H1 (cell line): ENCODE measurements at regions not wholly inside any gene's neighbourhood (a gene's known extent, or its start where the extent isn't known, plus 50 kb on each side); places are given as distances from the start of the nearest gene placed in this dataset.

Experiments
- CTCF ChIA-PET: fragments of 300-600 bp; sonication (Branson Sonifier 250); formaldehyde crosslinking; loops from one replicate; lab custom pipeline; 2021; ENCODE audit not compliant: partially characterized antibody; lab: Charles Lee
- POLR2A ChIA-PET: fragments of 300-600 bp; sonication (Branson Sonifier 250); formaldehyde crosslinking; loops from one replicate; lab custom pipeline; 2021; ENCODE audit warnings: inconsistent platforms; ENCODE audit not compliant: partially characterized antibody; lab: Charles Lee
- DNase-seq, 2 experiments: peaks; one replicate each; pipeline versions ENCODE4 v3.0.0 to v3.0.0-alpha.2; 2010 to 2022; ENCODE audit warnings: low spot score in 2 of 2, low read depth in 1 of 2, mixed read lengths in 1 of 2
- FAIRE-seq: peaks from 2 replicates; lab custom pipeline; 2011; peaks lifted over from hg19 to GRCh38; lab: Jason Lieb, UNC
- H2AFZ ChIP-seq: 2 replicates; pipeline ENCODE4 v1.8.1; 2012; ENCODE audit warnings: low read length, inconsistent platforms
- H2AK5ac ChIP-seq: 2 replicates; pipeline ENCODE4 v1.6.1; 2013; ENCODE audit warnings: low read depth, low read length
- H2BK120ac ChIP-seq: replicated peaks from 2 replicates; pipeline ENCODE3; 2013; ENCODE audit warnings: low read depth, low read length, inconsistent platforms
- H2BK12ac ChIP-seq: 2 replicates; pipeline ENCODE4 v1.6.1; 2013; ENCODE audit warnings: low read depth, low read length
- H2BK15ac ChIP-seq: 2 replicates; pipeline ENCODE4 v1.6.1; 2013; ENCODE audit warnings: low read length
- H2BK20ac ChIP-seq: 2 replicates; pipeline ENCODE4 v1.6.1; 2013; ENCODE audit warnings: low read length
- H2BK5ac ChIP-seq: 2 replicates; pipeline ENCODE4 v1.6.1; 2013; ENCODE audit warnings: low read depth, low read length
- H3K14ac ChIP-seq: 2 replicates; pipeline ENCODE4 v1.6.1; 2013; ENCODE audit warnings: inconsistent platforms; ENCODE audit not compliant: insufficient read length
- H3K18ac ChIP-seq: 2 replicates; pipeline ENCODE4 v1.6.1; 2013; ENCODE audit warnings: low read length; ENCODE audit errors: extremely low read depth
- H3K23ac ChIP-seq: 2 replicates; pipeline ENCODE4 v1.6.1; 2013; ENCODE audit warnings: inconsistent platforms; ENCODE audit not compliant: insufficient read length
- H3K23me2 ChIP-seq: 2 replicates; pipeline ENCODE4 v1.6.1; 2013; ENCODE audit warnings: low read depth, low read length
- H3K27ac ChIP-seq: 2 replicates; pipeline ENCODE4 v1.6.1; 2011; ENCODE audit warnings: low read depth, low read length, inconsistent platforms
- H3K27me3 ChIP-seq, 4 experiments: replicated peaks in 1 of 4; 1 replicate in 1 of 4; 2 replicates in 3 of 4; pipeline versions ENCODE4 v1.6.1 to v1.8.1; 2011 to 2013; ENCODE audit warnings: low read length in 3 of 4, mild to moderate bottlenecking in 3 of 4, inconsistent platforms in 2 of 4, mixed read lengths in 2 of 4, moderate library complexity in 1 of 4; ENCODE audit not compliant: control insufficient read depth in 3 of 4, insufficient read depth in 3 of 4; ENCODE audit errors: extremely low read depth in 1 of 4
- H3K36me3 ChIP-seq, 4 experiments: 2 replicates each; pipeline versions ENCODE4 v1.6.1 to v1.8.1; 2011 to 2013; ENCODE audit warnings: mild to moderate bottlenecking in 4 of 4, low read length in 3 of 4, moderate library complexity in 2 of 4, control low read depth in 1 of 4, inconsistent platforms in 1 of 4; ENCODE audit not compliant: insufficient read depth in 4 of 4, control insufficient read depth in 2 of 4
- H3K4ac ChIP-seq: replicated peaks from 2 replicates; pipeline ENCODE3; 2013; ENCODE audit warnings: low read length, low read depth, mixed read lengths, inconsistent platforms; ENCODE audit not compliant: insufficient read length
- H3K4me1 ChIP-seq, 4 experiments: replicated peaks in 1 of 4; 1 replicate in 1 of 4; 2 replicates in 3 of 4; pipeline versions ENCODE4 v1.6.1 to v1.8.1; 2011 to 2013; ENCODE audit warnings: low read length in 3 of 4, inconsistent platforms in 2 of 4, mixed read lengths in 1 of 4; ENCODE audit not compliant: insufficient read depth in 4 of 4, control insufficient read depth in 3 of 4
- H3K4me2 ChIP-seq, 2 experiments: 2 replicates each; pipeline versions ENCODE4 v1.6.1 to v1.8.1; 2011 to 2013; ENCODE audit warnings: low read depth in 2 of 2, low read length in 2 of 2, control low read depth in 1 of 2, inconsistent platforms in 1 of 2, mild to moderate bottlenecking in 1 of 2; ENCODE audit not compliant: insufficient read depth in 1 of 2
- H3K4me3 ChIP-seq, 4 experiments: fragments of 200-600, 300-600 bp in 1 of 4; sonication (generic), shearing (Covaris generic), sonication (Bioruptor Twin) in 1 of 4; 2 replicates each; pipeline versions ENCODE4 v1.5.1 to v1.8.1; 2011 to 2016; ENCODE audit warnings: low read length in 4 of 4, low read depth in 3 of 4, control low read depth in 2 of 4, inconsistent platforms in 2 of 4, mild to moderate bottlenecking in 2 of 4, mixed read lengths in 1 of 4, moderate library complexity in 1 of 4; ENCODE audit not compliant: insufficient read depth in 2 of 4; ENCODE audit errors: extremely low read depth in 1 of 4
- H3K56ac ChIP-seq: replicated peaks from 2 replicates; pipeline ENCODE3; 2013; ENCODE audit warnings: low read depth, mild to moderate bottlenecking, mixed read lengths, low read length, inconsistent platforms; ENCODE audit not compliant: insufficient read length
- H3K79me1 ChIP-seq: 2 replicates; pipeline ENCODE4 v1.6.1; 2013; ENCODE audit warnings: low read depth, low read length, control low read depth
- H3K79me2 ChIP-seq, 2 experiments: 2 replicates each; pipeline versions ENCODE4 v1.6.1 to v1.8.1; 2012 to 2013; ENCODE audit warnings: low read length in 2 of 2, mild to moderate bottlenecking in 2 of 2, inconsistent platforms in 1 of 2; ENCODE audit not compliant: insufficient read depth in 2 of 2, control insufficient read depth in 1 of 2
- H3K9ac ChIP-seq, 4 experiments: replicated peaks in 1 of 4; 1 replicate in 1 of 4; 2 replicates in 3 of 4; pipeline versions ENCODE4 v1.6.1 to v1.8.1; 2011 to 2013; ENCODE audit warnings: low read depth in 3 of 4, low read length in 3 of 4, control low read depth in 2 of 4, mild to moderate bottlenecking in 2 of 4, moderate library complexity in 2 of 4, inconsistent platforms in 1 of 4; ENCODE audit errors: extremely low read depth in 1 of 4
- H3K9me3 ChIP-seq, 2 experiments: 2 replicates each; pipeline versions ENCODE4 v1.6.1 to v1.8.1; 2012 to 2013; ENCODE audit warnings: mild to moderate bottlenecking in 2 of 2, moderate library complexity in 2 of 2, control low read depth in 1 of 2, inconsistent platforms in 1 of 2, low read depth in 1 of 2, low read length in 1 of 2, mixed read lengths in 1 of 2; ENCODE audit not compliant: insufficient read depth in 2 of 2
- H4K20me1 ChIP-seq, 2 experiments: replicated peaks in 1 of 2; 2 replicates each; pipeline versions ENCODE3 to v1.8.1; 2011 to 2013; ENCODE audit warnings: inconsistent platforms in 2 of 2, low read length in 2 of 2, mild to moderate bottlenecking in 1 of 2; ENCODE audit not compliant: insufficient read depth in 2 of 2, control insufficient read depth in 1 of 2
- H4K5ac ChIP-seq: 2 replicates; pipeline ENCODE4 v1.6.1; 2013; ENCODE audit warnings: low read length, low read depth, mixed read lengths, inconsistent platforms; ENCODE audit not compliant: insufficient read length
- H4K8ac ChIP-seq: 2 replicates; pipeline ENCODE4 v1.8.0; 2013; ENCODE audit warnings: mild to moderate bottlenecking, moderate library complexity, low read length, inconsistent platforms; ENCODE audit not compliant: insufficient read depth; ENCODE audit errors: extremely low read depth
- H4K91ac ChIP-seq: replicated peaks from 2 replicates; pipeline ENCODE3; 2013; ENCODE audit warnings: low read length, mixed read lengths, inconsistent platforms; ENCODE audit not compliant: insufficient read length
- ATF2 ChIP-seq: IDR thresholded peaks from 2 replicates; pipeline ENCODE4 v1.6.1; 2012; ENCODE audit warnings: low read length, inconsistent platforms
- BCL11A ChIP-seq, 2 experiments: IDR thresholded peaks; one replicate each; pipeline ENCODE4 v1.6.1; 2011; ENCODE audit warnings: low read depth in 2 of 2, low read length in 2 of 2, mild to moderate bottlenecking in 2 of 2
- BRCA1 ChIP-seq: IDR thresholded peaks from 2 replicates; pipeline ENCODE4 v1.6.1; 2012; ENCODE audit warnings: low read depth, low read length, improper control_type of control experiment
- CHD1 ChIP-seq: IDR thresholded peaks from 2 replicates; pipeline ENCODE4 v1.6.1; 2012; ENCODE audit warnings: low read depth, low read length, improper control_type of control experiment
- JUND ChIP-seq: IDR thresholded peaks from 2 replicates; pipeline ENCODE4 v1.6.1; 2011; ENCODE audit warnings: mild to moderate bottlenecking, improper control_type of control experiment, low read length
- KDM1A ChIP-seq: fragments of 200-600, 300-600 bp; sonication (generic); IDR thresholded peaks from 2 replicates; pipeline ENCODE4 v1.7.1; 2016; ENCODE audit warnings: mild to moderate bottlenecking, low read length, borderline replicate concordance
- KDM4A ChIP-seq: IDR thresholded peaks from one replicate; pipeline ENCODE4 v1.7.1; 2012; ENCODE audit warnings: low read depth, mild to moderate bottlenecking, moderate library complexity, low read length, inconsistent platforms; ENCODE audit not compliant: severe bottlenecking
- KDM5A ChIP-seq: fragments of 200-600 bp; IDR thresholded peaks from 2 replicates; pipeline ENCODE4 v1.7.1; 2012; ENCODE audit warnings: mild to moderate bottlenecking, low read length, inconsistent platforms, mixed read lengths
- PHF8 ChIP-seq: fragments of 200-600 bp; sonication (generic); conservative IDR thresholded peaks from 2 replicates; pipeline ENCODE4 v1.7.1; 2012; ENCODE audit warnings: low read depth, mild to moderate bottlenecking, inconsistent platforms, low read length, moderate library complexity
- SAP30 ChIP-seq: fragments of 300-600 bp; sonication (generic); IDR thresholded peaks from 2 replicates; pipeline ENCODE4 v1.7.1; 2012; ENCODE audit warnings: low read length, moderate library complexity, mild to moderate bottlenecking, inconsistent platforms; ENCODE audit not compliant: insufficient read depth, insufficient replicate concordance
- SRF ChIP-seq: IDR thresholded peaks from 2 replicates; pipeline ENCODE4 v1.6.1; 2011; ENCODE audit warnings: mild to moderate bottlenecking, low read depth, low read length, moderate library complexity
- YY1 ChIP-seq: IDR thresholded peaks from 2 replicates; pipeline ENCODE4 v1.6.1; 2011; ENCODE audit warnings: low read depth, mild to moderate bottlenecking, low read length
- ZNF274 ChIP-seq: IDR thresholded peaks from 2 replicates; pipeline ENCODE4 v1.7.0; 2012; ENCODE audit warnings: low read length, borderline replicate concordance; ENCODE audit errors: extremely low read depth
- WGBS, 2 experiments: shearing (Covaris generic) in 1 of 2; methylation state at CpG; one replicate each; pipeline versions ENCODE4 v1.1.6 to v1.1.7; 2013 to 2015; ENCODE audit warnings: low lambda C conversion rate in 2 of 2, mixed read lengths in 2 of 2, inconsistent platforms in 1 of 2, low coverage in 1 of 2, missing lambda C conversion rate in 1 of 2; ENCODE audit not compliant: insufficient replicate concordance in 2 of 2, insufficient coverage in 1 of 2, insufficient read length in 1 of 2; ENCODE audit errors: extremely low coverage in 1 of 2, missing lambda C conversion rate in 1 of 2; 5-methylcytosine and 5-hydroxymethylcytosine counted together

DNA sequence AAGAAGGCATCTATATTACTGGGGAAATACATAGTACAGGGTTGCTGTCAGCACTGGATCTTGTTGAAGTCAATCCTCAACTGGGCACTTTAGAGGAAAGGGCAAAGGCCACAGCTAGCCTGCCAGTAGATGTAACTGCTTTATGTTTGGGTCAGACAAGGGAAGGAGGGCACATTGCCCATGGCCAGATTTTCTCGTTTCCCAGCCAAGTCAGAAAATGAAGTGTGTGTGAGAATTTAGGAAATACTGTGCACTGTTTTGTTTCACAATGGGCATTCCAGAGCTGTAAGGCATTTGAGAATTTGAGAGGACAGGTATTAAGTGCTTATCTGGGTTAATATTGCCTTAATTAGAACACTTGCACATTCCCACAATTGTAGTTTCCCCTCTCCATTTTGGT, 183.9 kb upstream of the MCHR2 start:
- Histone ChIP-seq H3K9ac (no peak overlapping the region), H2BK15ac (no peak overlapping the region), H3K79me1 (no peaks in the 10 kb centered on the region), H4K5ac (no peak overlapping the region), H3K23ac (no peak overlapping the region), H3K27me3 (peaks cover 0 to 1% (median 0%) of the 10 kb centered on the region in 4 experiments; a peak in 1 of 7 replicates), H3K27ac (no peak overlapping the region), H3K4me2 (no peak overlapping the region), H2AK5ac (no peak overlapping the region), H2BK20ac (no peak overlapping the region), H2BK120ac (no peak overlapping the region), H3K4ac (no peak overlapping the region), H4K8ac (no peak overlapping the region), H2BK5ac (no peak overlapping the region), H3K4me3 (no peak overlapping the region), H2AFZ (no peak overlapping the region), H3K18ac (no peak overlapping the region), H4K91ac (no peak overlapping the region), H4K20me1 (no peaks in the 10 kb centered on the region), H3K4me1 (peaks cover 0 to 5% (median 4%) of the 10 kb centered on the region in 4 experiments; a peak in 5 of 7 replicates), H3K56ac (no peak overlapping the region), H2BK12ac (no peak overlapping the region), H3K9me3 (no peaks in the 10 kb centered on the region), H3K23me2 (no peaks in the 10 kb centered on the region; the same call in 1 of the 2 replicates), H3K14ac (no peak overlapping the region), H3K79me2 (no peaks in the 10 kb centered on the region), H3K36me3 (no peaks in the 10 kb centered on the region)
- WGBS, 2 experiments: 100% methylated on average over 1 of the region's 1 CpG; no CpG with 5 or more reads in 1 of the 2 experiments
- ChIA-PET POLR2A (interaction anchor here (1.2 kb wide), 1 partner anchor 9 kb away, joined by 3 read pairs; no protein-coding TSS in a partner anchor), CTCF (interaction anchor here (0.9 to 2.6 kb wide), 9 partner anchors 9 to 282 kb away, joined by 3 to 14 read pairs (median 4); no protein-coding TSS in a partner anchor)
- DNase-seq (no peak), FAIRE-seq (no peak)
- TF ChIP-seq KDM4A (no peak), CHD1 (no peak), ZNF274 (no peak), ATF2 (no peak), BRCA1 (no peak), KDM5A (no peak), JUND (no peak), BCL11A (IDR thresholded peaks at IDR 0.05; ENCODE audit: low read depth in 2 of 2, low read length in 2 of 2) (no peak), YY1 (no peak), KDM1A (no peak), SAP30 (no peak), PHF8 (no peak), SRF (no peak)
